ENCODE measurements at regions not wholly inside any gene's neighbourhood (a gene's known extent, or its start where the extent isn't known, plus 50 kb on each side); places are given as distances from the start of the nearest gene placed in this dataset.

GRCh38 chr4:34047363-34047762 lies 2197.0 kb downstream of the ARAP2 start:
- Histone ChIP-seq H3K27ac (no peak overlapping the region), H3K36me3 (ENCODE audit: low read depth, missing control alignments) (no peaks in the 10 kb centered on the region), H3K27me3 (no peaks in the 10 kb centered on the region), H3K4me3 (no peak overlapping the region), H3K4me1 (no peaks in the 10 kb centered on the region), H3K9me3 (no peaks in the 10 kb centered on the region)
- intact Hi-C loops (cut with DNase I; ENCODE audit: low total_unique reads) = no loop called here
- DNase-seq = no peak
- TF ChIP-seq POLR2A (IDR thresholded peaks at IDR 0.05) (no peak), CTCF (IDR thresholded peaks at IDR 0.05) (no peak)
- 75 to 78% methylated on average over 3 of the region's 3 CpGs for WGBS, 2 donors

- Histone ChIP-seq H3K9me3 (no peaks in the 10 kb centered on the region), H3K4me3 (no peak overlapping the region), H3K36me3 (ENCODE audit: low read depth, missing control alignments) (no peaks in the 10 kb centered on the region), H3K4me1 (no peaks in the 10 kb centered on the region), H3K27ac (no peak overlapping the region), H3K27me3 (no peaks in the 10 kb centered on the region)
- WGBS, 2 donors = 67 to 83% methylated on average over 2 of the region's 2 CpGs
- intact Hi-C loops (cut with DNase I; ENCODE audit: low total_unique reads) = no loop called here
- no peak for DNase-seq
- TF ChIP-seq CTCF (IDR thresholded peaks at IDR 0.05) (no peak), POLR2A (IDR thresholded peaks at IDR 0.05) (no peak)
These were observed 2178.2 kb downstream of the ARAP2 start for GRCh38 chr4:34066126-34066525.

GRCh38 chr4:34091451-34091850 lies 2152.9 kb downstream of the ARAP2 start:
- no peak overlapping the region for H3K4me3 ChIP-seq
- TF ChIP-seq CTCF (IDR thresholded peaks at IDR 0.05) (no peak), POLR2A (IDR thresholded peaks at IDR 0.05) (no peak)
- WGBS, 2 donors = 75 to 88% methylated on average over 1 of the region's 1 CpG
- no peaks in the 10 kb centered on the region for H3K27me3 ChIP-seq
- intact Hi-C loops (cut with DNase I; ENCODE audit: low total_unique reads) = no loop called here
- H3K9me3 ChIP-seq = no peaks in the 10 kb centered on the region
- H3K36me3 ChIP-seq (ENCODE audit: low read depth, missing control alignments) = no peaks in the 10 kb centered on the region
- DNase-seq = no peak
- H3K27ac ChIP-seq = no peak overlapping the region
- no peaks in the 10 kb centered on the region for H3K4me1 ChIP-seq

- TF ChIP-seq CTCF (IDR thresholded peaks at IDR 0.05) = no peak
- no peak for TF ChIP-seq POLR2A (IDR thresholded peaks at IDR 0.05)
- DNase-seq = no peak
- Histone ChIP-seq H3K4me1 (no peaks in the 10 kb centered on the region), H3K27ac (no peak overlapping the region), H3K36me3 (ENCODE audit: low read depth, missing control alignments) (no peaks in the 10 kb centered on the region), H3K4me3 (no peak overlapping the region), H3K9me3 (no peaks in the 10 kb centered on the region), H3K27me3 (no peaks in the 10 kb centered on the region)
- intact Hi-C loops (cut with DNase I; ENCODE audit: low total_unique reads) = no loop called here
These were observed 2150.2 kb downstream of the ARAP2 start for GRCh38 chr4:34094114-34094513.

GRCh38 chr4:34105311-34105710 lies 2139.0 kb downstream of the ARAP2 start:
- H3K36me3 ChIP-seq (ENCODE audit: low read depth, missing control alignments) = no peaks in the 10 kb centered on the region
- WGBS, 2 donors = 88 to 95% methylated on average over 1 of the region's 1 CpG
- H3K27ac ChIP-seq = no peak overlapping the region
- no peaks in the 10 kb centered on the region for H3K4me1 ChIP-seq
- H3K27me3 ChIP-seq = no peaks in the 10 kb centered on the region
- H3K9me3 ChIP-seq = no peaks in the 10 kb centered on the region
- DNase-seq = no peak
- TF ChIP-seq CTCF (IDR thresholded peaks at IDR 0.05) (no peak), POLR2A (IDR thresholded peaks at IDR 0.05) (no peak)
- H3K4me3 ChIP-seq = no peak overlapping the region
- intact Hi-C loops (cut with DNase I; ENCODE audit: low total_unique reads) = no loop called here
